ENCODE measurements at regions not wholly inside any gene's neighbourhood (a gene's known extent, or its start where the extent isn't known, plus 50 kb on each side); places are given as distances from the start of the nearest gene placed in this dataset.

DNA sequence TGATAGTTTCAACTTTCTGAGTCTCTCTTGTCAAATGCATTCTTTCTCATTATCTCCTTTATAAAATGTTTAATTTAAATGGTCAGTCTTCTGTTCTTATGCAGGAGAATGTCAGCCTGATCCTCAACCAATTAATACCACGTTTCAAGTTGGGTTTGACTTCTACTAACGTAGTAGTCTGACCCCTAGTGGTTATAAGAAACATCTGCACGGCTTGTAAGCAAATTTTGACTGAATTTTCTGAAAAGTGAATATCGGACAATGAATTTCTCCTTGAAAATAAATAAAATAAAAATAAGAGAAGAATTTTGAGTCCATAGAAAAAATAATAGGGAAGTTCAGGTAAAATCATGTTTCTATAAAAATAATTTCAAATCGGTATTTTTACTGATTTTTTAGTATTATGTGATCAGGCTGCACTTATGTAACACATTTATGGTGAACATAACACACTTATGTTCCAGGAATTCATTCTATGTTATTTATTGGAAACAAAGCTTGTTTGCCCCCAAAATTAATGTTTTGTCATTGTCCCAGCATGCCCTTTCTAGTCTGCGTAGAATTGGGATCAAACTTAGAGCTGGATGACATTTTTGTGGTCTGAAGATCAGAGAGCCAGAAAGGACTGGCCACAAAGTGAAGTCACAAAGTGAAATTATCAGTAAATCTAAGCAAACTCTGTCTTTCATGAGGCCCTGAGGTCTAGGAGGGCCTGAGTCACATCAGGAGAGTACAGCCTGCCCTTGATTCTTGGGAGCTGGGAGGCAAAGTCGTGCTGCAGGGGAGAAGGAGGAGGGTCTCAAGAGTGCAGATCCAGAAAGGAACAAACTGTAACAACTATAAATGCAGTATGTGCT is 101.2 kb upstream of the STXBP6 start:
- DNase-seq (ENCODE audit: low read depth in 1 of 2, low spot score in 1 of 2): peak; percentile 10 to 54
- CTCF ChIA-PET: interaction anchor here (0.7 to 2.6 kb wide), 6 partner anchors 17 to 441 kb away, joined by 3 to 12 read pairs (median 5); no protein-coding TSS in a partner anchor

DNA sequence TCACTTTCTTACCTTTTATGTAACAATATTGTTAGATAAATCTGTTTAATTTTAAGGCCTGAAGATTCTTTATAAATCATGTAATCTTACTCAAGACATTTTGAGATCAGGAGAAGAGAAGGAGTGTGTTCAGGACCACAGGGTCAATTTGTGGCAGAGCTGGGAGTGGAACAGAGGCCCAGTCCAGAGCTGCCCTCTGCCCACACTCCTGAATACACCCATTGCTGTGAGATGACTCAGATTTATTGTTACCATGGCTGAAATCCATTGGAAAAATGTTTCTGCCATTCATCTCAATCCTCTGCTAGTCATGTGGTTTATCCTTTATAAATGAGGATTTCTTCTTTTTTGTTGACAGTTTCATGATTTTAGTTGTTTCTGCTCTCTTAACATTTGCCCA is 100.5 kb upstream of the STXBP6 start:
- Histone ChIP-seq H3K4me3 (no peak overlapping the region), H3K4me1 (no peaks in the 10 kb centered on the region), H3K4me2 (no peak overlapping the region), H3K9me3 (no peaks in the 10 kb centered on the region), H3K27ac (no peak overlapping the region)
- FAIRE-seq: no peak
- CTCF ChIA-PET: no interaction called here
- no peak for DNase-seq (ENCODE audit: low read depth in 1 of 2, low spot score in 1 of 2)
- TF ChIP-seq KDM5A (IDR thresholded peaks at IDR 0.05) (no peak), SREBF2 (IDR thresholded peaks at IDR 0.05) (no peak), TFCP2L1 (CRISPR knock-in tag; IDR thresholded peaks at IDR 0.05) (no peak), POLR2AphosphoS2 (conservative IDR thresholded peaks at IDR 0.05; ENCODE audit: low read length) (no peak), RAD21 (conservative IDR thresholded peaks at IDR 0.05 in 1 of 2, IDR thresholded peaks at IDR 0.05 in 1 of 2) (no peak), RFX5 (IDR thresholded peaks at IDR 0.05) (no peak), HOXB5 (CRISPR knock-in tag; IDR thresholded peaks at IDR 0.05) (no peak)
- TF ChIP-seq, protein P1, sequence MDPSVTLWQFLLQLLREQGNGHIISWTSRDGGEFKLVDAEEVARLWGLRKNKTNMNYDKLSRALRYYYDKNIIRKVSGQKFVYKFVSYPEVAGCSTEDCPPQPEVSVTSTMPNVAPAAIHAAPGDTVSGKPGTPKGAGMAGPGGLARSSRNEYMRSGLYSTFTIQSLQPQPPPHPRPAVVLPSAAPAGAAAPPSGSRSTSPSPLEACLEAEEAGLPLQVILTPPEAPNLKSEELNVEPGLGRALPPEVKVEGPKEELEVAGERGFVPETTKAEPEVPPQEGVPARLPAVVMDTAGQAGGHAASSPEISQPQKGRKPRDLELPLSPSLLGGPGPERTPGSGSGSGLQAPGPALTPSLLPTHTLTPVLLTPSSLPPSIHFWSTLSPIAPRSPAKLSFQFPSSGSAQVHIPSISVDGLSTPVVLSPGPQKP (IDR thresholded peaks at IDR 0.05; ENCODE audit: low read depth, low read length): no peak
- TF ChIP-seq, protein P2, sequence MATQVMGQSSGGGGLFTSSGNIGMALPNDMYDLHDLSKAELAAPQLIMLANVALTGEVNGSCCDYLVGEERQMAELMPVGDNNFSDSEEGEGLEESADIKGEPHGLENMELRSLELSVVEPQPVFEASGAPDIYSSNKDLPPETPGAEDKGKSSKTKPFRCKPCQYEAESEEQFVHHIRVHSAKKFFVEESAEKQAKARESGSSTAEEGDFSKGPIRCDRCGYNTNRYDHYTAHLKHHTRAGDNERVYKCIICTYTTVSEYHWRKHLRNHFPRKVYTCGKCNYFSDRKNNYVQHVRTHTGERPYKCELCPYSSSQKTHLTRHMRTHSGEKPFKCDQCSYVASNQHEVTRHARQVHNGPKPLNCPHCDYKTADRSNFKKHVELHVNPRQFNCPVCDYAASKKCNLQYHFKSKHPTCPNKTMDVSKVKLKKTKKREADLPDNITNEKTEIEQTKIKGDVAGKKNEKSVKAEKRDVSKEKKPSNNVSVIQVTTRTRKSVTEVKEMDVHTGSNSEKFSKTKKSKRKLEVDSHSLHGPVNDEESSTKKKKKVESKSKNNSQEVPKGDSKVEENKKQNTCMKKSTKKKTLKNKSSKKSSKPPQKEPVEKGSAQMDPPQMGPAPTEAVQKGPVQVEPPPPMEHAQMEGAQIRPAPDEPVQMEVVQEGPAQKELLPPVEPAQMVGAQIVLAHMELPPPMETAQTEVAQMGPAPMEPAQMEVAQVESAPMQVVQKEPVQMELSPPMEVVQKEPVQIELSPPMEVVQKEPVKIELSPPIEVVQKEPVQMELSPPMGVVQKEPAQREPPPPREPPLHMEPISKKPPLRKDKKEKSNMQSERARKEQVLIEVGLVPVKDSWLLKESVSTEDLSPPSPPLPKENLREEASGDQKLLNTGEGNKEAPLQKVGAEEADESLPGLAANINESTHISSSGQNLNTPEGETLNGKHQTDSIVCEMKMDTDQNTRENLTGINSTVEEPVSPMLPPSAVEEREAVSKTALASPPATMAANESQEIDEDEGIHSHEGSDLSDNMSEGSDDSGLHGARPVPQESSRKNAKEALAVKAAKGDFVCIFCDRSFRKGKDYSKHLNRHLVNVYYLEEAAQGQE (IDR thresholded peaks at IDR 0.05): no peak
- no peak for ATAC-seq
- POLR2A ChIA-PET: no interaction called here

More for the DNA sequence above, 101.2 kb upstream of the STXBP6 start:
- H3K4me3 ChIP-seq: no peak overlapping the region
- H3K9me3 ChIP-seq: no peaks in the 10 kb centered on the region
- H3K4me1 ChIP-seq: no peaks in the 10 kb centered on the region
- WGBS (ENCODE audit: missing lambda C conversion rate): 8% methylated on average over 7 of the region's 7 CpGs
- FAIRE-seq (peak; percentile 96), ATAC-seq (peak in 1 of 2 experiments; percentile 51; a peak in 1 of 6 replicates)
- no peak overlapping the region for H3K4me2 ChIP-seq
- TF ChIP-seq, protein P3, sequence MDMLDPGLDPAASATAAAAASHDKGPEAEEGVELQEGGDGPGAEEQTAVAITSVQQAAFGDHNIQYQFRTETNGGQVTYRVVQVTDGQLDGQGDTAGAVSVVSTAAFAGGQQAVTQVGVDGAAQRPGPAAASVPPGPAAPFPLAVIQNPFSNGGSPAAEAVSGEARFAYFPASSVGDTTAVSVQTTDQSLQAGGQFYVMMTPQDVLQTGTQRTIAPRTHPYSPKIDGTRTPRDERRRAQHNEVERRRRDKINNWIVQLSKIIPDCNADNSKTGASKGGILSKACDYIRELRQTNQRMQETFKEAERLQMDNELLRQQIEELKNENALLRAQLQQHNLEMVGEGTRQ (IDR thresholded peaks at IDR 0.05): no peak
- TF ChIP-seq HDAC2 (IDR thresholded peaks at IDR 0.05): no peak
- no peak for TF ChIP-seq CBX2 (IDR thresholded peaks at IDR 0.05; ENCODE audit: borderline replicate concordance, low read depth)
- TF ChIP-seq, protein P4, sequence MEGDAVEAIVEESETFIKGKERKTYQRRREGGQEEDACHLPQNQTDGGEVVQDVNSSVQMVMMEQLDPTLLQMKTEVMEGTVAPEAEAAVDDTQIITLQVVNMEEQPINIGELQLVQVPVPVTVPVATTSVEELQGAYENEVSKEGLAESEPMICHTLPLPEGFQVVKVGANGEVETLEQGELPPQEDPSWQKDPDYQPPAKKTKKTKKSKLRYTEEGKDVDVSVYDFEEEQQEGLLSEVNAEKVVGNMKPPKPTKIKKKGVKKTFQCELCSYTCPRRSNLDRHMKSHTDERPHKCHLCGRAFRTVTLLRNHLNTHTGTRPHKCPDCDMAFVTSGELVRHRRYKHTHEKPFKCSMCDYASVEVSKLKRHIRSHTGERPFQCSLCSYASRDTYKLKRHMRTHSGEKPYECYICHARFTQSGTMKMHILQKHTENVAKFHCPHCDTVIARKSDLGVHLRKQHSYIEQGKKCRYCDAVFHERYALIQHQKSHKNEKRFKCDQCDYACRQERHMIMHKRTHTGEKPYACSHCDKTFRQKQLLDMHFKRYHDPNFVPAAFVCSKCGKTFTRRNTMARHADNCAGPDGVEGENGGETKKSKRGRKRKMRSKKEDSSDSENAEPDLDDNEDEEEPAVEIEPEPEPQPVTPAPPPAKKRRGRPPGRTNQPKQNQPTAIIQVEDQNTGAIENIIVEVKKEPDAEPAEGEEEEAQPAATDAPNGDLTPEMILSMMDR (IDR thresholded peaks at IDR 0.05): peak; percentile 63
- TF ChIP-seq, protein P5, sequence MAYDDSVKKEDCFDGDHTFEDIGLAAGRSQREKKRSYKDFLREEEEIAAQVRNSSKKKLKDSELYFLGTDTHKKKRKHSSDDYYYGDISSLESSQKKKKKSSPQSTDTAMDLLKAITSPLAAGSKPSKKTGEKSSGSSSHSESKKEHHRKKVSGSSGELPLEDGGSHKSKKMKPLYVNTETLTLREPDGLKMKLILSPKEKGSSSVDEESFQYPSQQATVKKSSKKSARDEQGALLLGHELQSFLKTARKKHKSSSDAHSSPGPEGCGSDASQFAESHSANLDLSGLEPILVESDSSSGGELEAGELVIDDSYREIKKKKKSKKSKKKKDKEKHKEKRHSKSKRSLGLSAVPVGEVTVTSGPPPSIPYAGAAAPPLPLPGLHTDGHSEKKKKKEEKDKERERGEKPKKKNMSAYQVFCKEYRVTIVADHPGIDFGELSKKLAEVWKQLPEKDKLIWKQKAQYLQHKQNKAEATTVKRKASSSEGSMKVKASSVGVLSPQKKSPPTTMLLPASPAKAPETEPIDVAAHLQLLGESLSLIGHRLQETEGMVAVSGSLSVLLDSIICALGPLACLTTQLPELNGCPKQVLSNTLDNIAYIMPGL (CRISPR knock-in tag; IDR thresholded peaks at IDR 0.05; ENCODE audit: borderline replicate concordance): no peak
- TF ChIP-seq MAZ (IDR thresholded peaks at IDR 0.05; ENCODE audit: borderline replicate concordance, low read depth, low read length): no peak
- TF ChIP-seq SMC3 (IDR thresholded peaks at IDR 0.05): peak; percentile 57
- TF ChIP-seq ZNF302 (CRISPR knock-in tag; IDR thresholded peaks at IDR 0.05): no peak
- no peak for TF ChIP-seq KDM5A (IDR thresholded peaks at IDR 0.05)
- peak; percentile 59 to 61; a peak in 4 of 5 replicates for TF ChIP-seq RAD21 (conservative IDR thresholded peaks at IDR 0.05 in 1 of 2, IDR thresholded peaks at IDR 0.05 in 1 of 2)
- TF ChIP-seq, protein P6, sequence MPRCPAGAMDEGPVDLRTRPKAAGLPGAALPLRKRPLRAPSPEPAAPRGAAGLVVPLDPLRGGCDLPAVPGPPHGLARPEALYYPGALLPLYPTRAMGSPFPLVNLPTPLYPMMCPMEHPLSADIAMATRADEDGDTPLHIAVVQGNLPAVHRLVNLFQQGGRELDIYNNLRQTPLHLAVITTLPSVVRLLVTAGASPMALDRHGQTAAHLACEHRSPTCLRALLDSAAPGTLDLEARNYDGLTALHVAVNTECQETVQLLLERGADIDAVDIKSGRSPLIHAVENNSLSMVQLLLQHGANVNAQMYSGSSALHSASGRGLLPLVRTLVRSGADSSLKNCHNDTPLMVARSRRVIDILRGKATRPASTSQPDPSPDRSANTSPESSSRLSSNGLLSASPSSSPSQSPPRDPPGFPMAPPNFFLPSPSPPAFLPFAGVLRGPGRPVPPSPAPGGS (IDR thresholded peaks at IDR 0.05): no peak
- no peak for TF ChIP-seq MAFK (IDR thresholded peaks at IDR 0.05; ENCODE audit: partially characterized antibody)
- POLR2A ChIA-PET: no interaction called here
- no peak overlapping the region for H3K27ac ChIP-seq
